Vagina (tissue), 2 donors: ENCODE measurements at regions not wholly inside any gene's neighbourhood (a gene's known extent, or its start where the extent isn't known, plus 50 kb on each side); places are given as distances from the start of the nearest gene placed in this dataset.

Experiments
- DNase-seq, 2 donors: peaks; one replicate each; pipeline ENCODE4 v3.0.0-alpha.2; 2017; ENCODE audit errors: extremely low spot score in 2 of 2
- H3K27ac ChIP-seq: fragments of 200-600 bp; sonication (generic); one replicate; pipeline ENCODE4 v1.5.1; 2019
- H3K27me3 ChIP-seq: fragments of 200-600 bp; sonication (generic); one replicate; pipeline ENCODE4 v1.5.1; 2019
- H3K36me3 ChIP-seq, 2 donors: fragments of 200-600 bp; sonication (generic); one replicate each; pipeline ENCODE4 v1.5.1; 2017 to 2019
- H3K4me1 ChIP-seq: fragments of 200-600 bp; sonication (generic); one replicate; pipeline ENCODE4 v1.5.1; 2019
- H3K4me3 ChIP-seq, 2 donors: fragments of 200-600 bp; sonication (generic); 1 replicate in 1 of 2; 2 replicates in 1 of 2; pipeline ENCODE4 v1.5.1; 2016 to 2019
- H3K9me3 ChIP-seq: fragments of 200-600 bp; sonication (generic); one replicate; pipeline ENCODE4 v1.5.1; 2019
- CTCF ChIP-seq, 3 experiments: fragments of 450-650 bp in 2 of 3; fragments of 200-600 bp in 1 of 3; sonication (generic) in 1 of 3; IDR thresholded peaks; one replicate each; pipeline ENCODE4 v1.5.1; 2017 to 2019; ENCODE audit warnings: antibody characterized with exemption in 3 of 3, mild to moderate bottlenecking in 2 of 3, moderate library complexity in 2 of 3
- POLR2A ChIP-seq, 2 donors: fragments of 450-650 bp; IDR thresholded peaks; one replicate each; pipeline ENCODE4 v1.6.1; 2017; ENCODE audit warnings: antibody characterized with exemption in 2 of 2, mild to moderate bottlenecking in 2 of 2, moderate library complexity in 2 of 2
- POLR2AphosphoS5 ChIP-seq, 2 donors: sonication (generic); formaldehyde crosslinking; IDR thresholded peaks; one replicate each; pipeline ENCODE4 v1.9.0; 2017; ENCODE audit warnings: antibody characterized with exemption in 2 of 2, mild to moderate bottlenecking in 2 of 2, low read depth in 1 of 2; ENCODE audit not compliant: insufficient read depth in 1 of 2
- intact Hi-C: fragments of 100-400 bp; cut with DNase I; formaldehyde crosslinking; loops from one replicate; pipeline ENCODE4 v1.15.1; 2023

DNA sequence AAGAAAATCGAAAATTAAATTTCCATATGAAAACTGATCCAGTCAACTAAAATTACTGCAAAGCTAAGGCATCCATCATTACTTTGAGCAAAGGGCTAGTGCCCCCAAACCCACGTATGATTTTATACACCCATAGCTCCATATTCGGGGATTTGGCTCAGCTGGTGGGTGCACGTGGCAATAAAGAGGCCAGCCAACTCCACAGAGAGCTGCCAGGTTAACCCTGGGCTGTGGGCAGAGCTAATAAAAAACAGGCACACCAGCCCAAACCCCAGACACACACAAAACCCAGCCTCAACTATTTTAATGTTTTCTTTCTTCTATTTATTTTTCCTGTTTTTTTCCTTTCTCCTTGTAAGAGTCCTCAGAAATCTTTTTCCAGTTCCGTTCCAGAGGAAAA lies 151.3 kb upstream of the SOX11 start:
- no peaks in the 10 kb centered on the region for H3K36me3 ChIP-seq
- H3K4me3 ChIP-seq, result no peak overlapping the region
- H3K4me1 ChIP-seq, result no peaks in the 10 kb centered on the region
- H3K27me3 ChIP-seq, result no peaks in the 10 kb centered on the region
- intact Hi-C loops, result no loop called here
- no peak overlapping the region for H3K27ac ChIP-seq
- DNase-seq, result no peak
- H3K9me3 ChIP-seq, result no peaks in the 10 kb centered on the region
- no peak for TF ChIP-seq POLR2A (IDR thresholded peaks at IDR 0.05)
- TF ChIP-seq CTCF (IDR thresholded peaks at IDR 0.05), result no peak
- no peak for TF ChIP-seq POLR2AphosphoS5 (IDR thresholded peaks at IDR 0.05; ENCODE audit: insufficient read depth in 1 of 2, low read depth in 1 of 2)

GRCh38 chr2:5544205-5544786 lies 147.9 kb upstream of the SOX11 start:
- Histone ChIP-seq H3K9me3 (no peaks in the 10 kb centered on the region), H3K4me3 (no peak overlapping the region), H3K27me3 (no peaks in the 10 kb centered on the region), H3K4me1 (no peaks in the 10 kb centered on the region), H3K27ac (no peak overlapping the region), H3K36me3 (no peaks in the 10 kb centered on the region)
- TF ChIP-seq CTCF (IDR thresholded peaks at IDR 0.05) (no peak), POLR2A (IDR thresholded peaks at IDR 0.05) (no peak), POLR2AphosphoS5 (IDR thresholded peaks at IDR 0.05; ENCODE audit: insufficient read depth in 1 of 2, low read depth in 1 of 2) (no peak)
- intact Hi-C loops, result no loop called here
- DNase-seq, result no peak

DNA sequence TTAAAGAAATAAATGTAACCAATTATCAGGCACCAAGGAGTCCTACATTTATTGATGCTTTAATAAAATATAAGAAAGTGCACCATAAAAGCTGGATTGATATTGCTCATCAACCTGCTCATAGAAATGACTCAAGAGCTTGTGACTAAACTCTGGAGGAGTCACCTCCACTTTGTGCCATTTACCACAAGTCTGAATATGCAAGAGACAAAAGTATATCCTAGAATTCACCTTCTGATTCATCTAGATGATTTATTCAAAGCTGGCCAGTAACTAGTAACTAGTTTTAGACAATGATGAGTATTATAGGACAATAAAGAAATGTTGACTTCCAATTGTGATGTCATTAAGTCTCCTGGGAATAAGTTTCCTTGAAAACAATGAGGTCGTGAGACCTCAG lies 146.0 kb upstream of the SOX11 start:
- H3K4me1 ChIP-seq, result no peaks in the 10 kb centered on the region
- H3K36me3 ChIP-seq, result no peaks in the 10 kb centered on the region
- H3K27ac ChIP-seq, result no peak overlapping the region
- intact Hi-C loops, result no loop called here
- no peak overlapping the region for H3K4me3 ChIP-seq
- H3K9me3 ChIP-seq, result no peaks in the 10 kb centered on the region
- no peak for DNase-seq
- no peak for TF ChIP-seq POLR2AphosphoS5 (IDR thresholded peaks at IDR 0.05; ENCODE audit: insufficient read depth in 1 of 2, low read depth in 1 of 2)
- no peak for TF ChIP-seq CTCF (IDR thresholded peaks at IDR 0.05)
- no peak for TF ChIP-seq POLR2A (IDR thresholded peaks at IDR 0.05)
- H3K27me3 ChIP-seq, result no peaks in the 10 kb centered on the region

DNA sequence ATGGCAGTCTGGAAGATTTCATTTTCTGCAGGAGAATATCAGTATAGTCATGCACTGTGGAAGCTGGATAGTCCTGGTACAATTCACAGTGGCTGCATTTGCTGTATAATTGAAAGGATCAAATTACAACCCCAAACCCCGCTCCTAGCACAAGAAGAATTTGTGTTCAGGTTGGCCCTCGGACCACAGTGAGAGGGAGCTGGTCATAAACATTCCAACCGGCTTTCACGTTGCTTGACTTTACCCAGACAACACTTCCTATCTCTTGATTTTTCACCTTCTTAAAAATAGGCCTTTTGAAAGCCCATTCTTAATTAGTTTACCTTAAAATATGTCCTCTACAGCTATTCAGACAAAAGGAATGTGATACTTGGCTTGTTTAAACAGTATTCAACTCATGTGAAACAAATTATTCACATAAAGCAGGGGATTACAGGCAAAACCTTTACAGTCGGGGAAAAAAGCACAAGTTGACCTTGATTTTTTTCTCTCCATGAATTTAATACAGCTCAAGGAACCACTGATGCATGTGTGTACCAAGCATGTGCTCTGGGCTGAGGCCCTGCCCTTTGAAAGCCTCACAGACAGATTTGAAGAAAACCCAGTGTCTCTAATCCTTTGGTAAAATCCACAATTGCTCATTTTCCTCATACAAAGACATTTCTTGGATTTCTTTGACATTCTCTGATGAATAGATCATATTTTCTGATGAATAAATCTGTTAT lies 143.0 kb upstream of the SOX11 start:
- no peak for TF ChIP-seq POLR2A (IDR thresholded peaks at IDR 0.05)
- no peak for TF ChIP-seq CTCF (IDR thresholded peaks at IDR 0.05)
- no peak for TF ChIP-seq POLR2AphosphoS5 (IDR thresholded peaks at IDR 0.05; ENCODE audit: insufficient read depth in 1 of 2, low read depth in 1 of 2)
- no peaks in the 10 kb centered on the region for H3K27me3 ChIP-seq
- H3K9me3 ChIP-seq, result no peaks in the 10 kb centered on the region
- H3K27ac ChIP-seq, result no peak overlapping the region
- H3K36me3 ChIP-seq, result no peaks in the 10 kb centered on the region
- no peak for DNase-seq
- intact Hi-C loops, result no loop called here
- H3K4me3 ChIP-seq, result no peak overlapping the region
- H3K4me1 ChIP-seq, result no peaks in the 10 kb centered on the region

- H3K9me3 ChIP-seq, result no peaks in the 10 kb centered on the region
- TF ChIP-seq POLR2A (IDR thresholded peaks at IDR 0.05) (no peak), CTCF (IDR thresholded peaks at IDR 0.05) (no peak), POLR2AphosphoS5 (IDR thresholded peaks at IDR 0.05; ENCODE audit: insufficient read depth in 1 of 2, low read depth in 1 of 2) (no peak)
- H3K4me1 ChIP-seq, result no peaks in the 10 kb centered on the region
- no peak overlapping the region for H3K4me3 ChIP-seq
- DNase-seq, result no peak
- intact Hi-C loops, result no loop called here
- H3K36me3 ChIP-seq, result no peaks in the 10 kb centered on the region
- H3K27ac ChIP-seq, result no peak overlapping the region
- H3K27me3 ChIP-seq, result no peaks in the 10 kb centered on the region
Measured at GRCh38 chr2:5549771-5550170, 142.4 kb upstream of the SOX11 start.
